ENCODE measurements at regions not wholly inside any gene's neighbourhood (a gene's known extent, or its start where the extent isn't known, plus 50 kb on each side); places are given as distances from the start of the nearest gene placed in this dataset.

DNA sequence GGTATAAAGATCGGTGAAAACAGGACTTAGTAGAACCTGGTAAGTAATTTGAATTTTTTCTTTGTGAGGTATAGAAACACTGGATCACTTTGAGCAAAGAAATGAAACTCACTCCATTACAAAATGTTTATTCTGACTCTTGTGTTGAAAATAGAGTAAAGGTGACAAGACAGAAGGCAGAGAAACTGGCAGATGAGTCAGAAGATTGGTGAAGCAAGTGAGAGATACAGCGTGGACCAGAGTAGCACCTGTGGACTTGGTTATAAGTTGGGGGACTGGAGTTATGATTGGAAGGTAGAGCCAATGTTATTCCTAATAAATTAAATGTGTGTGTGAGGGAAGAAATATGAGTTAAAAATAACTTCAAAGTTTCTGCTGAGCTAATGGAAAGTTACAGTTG is 620.9 kb downstream of the ZWINT start:
- no peak for TF ChIP-seq EP300 (IDR thresholded peaks at IDR 0.05)
- TF ChIP-seq POLR2A (IDR thresholded peaks at IDR 0.05) = no peak
- TF ChIP-seq, protein P1, sequence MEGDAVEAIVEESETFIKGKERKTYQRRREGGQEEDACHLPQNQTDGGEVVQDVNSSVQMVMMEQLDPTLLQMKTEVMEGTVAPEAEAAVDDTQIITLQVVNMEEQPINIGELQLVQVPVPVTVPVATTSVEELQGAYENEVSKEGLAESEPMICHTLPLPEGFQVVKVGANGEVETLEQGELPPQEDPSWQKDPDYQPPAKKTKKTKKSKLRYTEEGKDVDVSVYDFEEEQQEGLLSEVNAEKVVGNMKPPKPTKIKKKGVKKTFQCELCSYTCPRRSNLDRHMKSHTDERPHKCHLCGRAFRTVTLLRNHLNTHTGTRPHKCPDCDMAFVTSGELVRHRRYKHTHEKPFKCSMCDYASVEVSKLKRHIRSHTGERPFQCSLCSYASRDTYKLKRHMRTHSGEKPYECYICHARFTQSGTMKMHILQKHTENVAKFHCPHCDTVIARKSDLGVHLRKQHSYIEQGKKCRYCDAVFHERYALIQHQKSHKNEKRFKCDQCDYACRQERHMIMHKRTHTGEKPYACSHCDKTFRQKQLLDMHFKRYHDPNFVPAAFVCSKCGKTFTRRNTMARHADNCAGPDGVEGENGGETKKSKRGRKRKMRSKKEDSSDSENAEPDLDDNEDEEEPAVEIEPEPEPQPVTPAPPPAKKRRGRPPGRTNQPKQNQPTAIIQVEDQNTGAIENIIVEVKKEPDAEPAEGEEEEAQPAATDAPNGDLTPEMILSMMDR (IDR thresholded peaks at IDR 0.05) = no peak
- no peaks in the 10 kb centered on the region for H3K9me3 ChIP-seq
- no peaks in the 10 kb centered on the region for H3K27me3 ChIP-seq
- 76 to 80% (median 76%) methylated on average over 2 of the region's 2 CpGs for WGBS, 3 donors
- H3K4me1 ChIP-seq (ENCODE audit: insufficient read depth) = no peaks in the 10 kb centered on the region
- DNase-seq = no peak
- no peak overlapping the region for H3K4me3 ChIP-seq
- H3K36me3 ChIP-seq = no peaks in the 10 kb centered on the region
- no peak overlapping the region for H3K27ac ChIP-seq
- intact Hi-C loops (cut with DNase I) = no loop called here

GRCh38 chr10:55734112-55734511 is 626.9 kb downstream of the ZWINT start:
- H3K4me1 ChIP-seq (ENCODE audit: insufficient read depth) = no peaks in the 10 kb centered on the region
- no peak overlapping the region for H3K4me3 ChIP-seq
- intact Hi-C loops (cut with DNase I) = no loop called here
- H3K27ac ChIP-seq = no peak overlapping the region
- H3K9me3 ChIP-seq = no peaks in the 10 kb centered on the region
- DNase-seq = no peak
- H3K36me3 ChIP-seq = no peaks in the 10 kb centered on the region
- 47 to 48% (median 47%) methylated on average over 2 of the region's 2 CpGs for WGBS, 3 donors
- TF ChIP-seq, protein P1 (IDR thresholded peaks at IDR 0.05) = no peak
- TF ChIP-seq EP300 (IDR thresholded peaks at IDR 0.05) (no peak), POLR2A (IDR thresholded peaks at IDR 0.05) (no peak)
- H3K27me3 ChIP-seq = peaks cover 3% of the 10 kb centered on the region

DNA sequence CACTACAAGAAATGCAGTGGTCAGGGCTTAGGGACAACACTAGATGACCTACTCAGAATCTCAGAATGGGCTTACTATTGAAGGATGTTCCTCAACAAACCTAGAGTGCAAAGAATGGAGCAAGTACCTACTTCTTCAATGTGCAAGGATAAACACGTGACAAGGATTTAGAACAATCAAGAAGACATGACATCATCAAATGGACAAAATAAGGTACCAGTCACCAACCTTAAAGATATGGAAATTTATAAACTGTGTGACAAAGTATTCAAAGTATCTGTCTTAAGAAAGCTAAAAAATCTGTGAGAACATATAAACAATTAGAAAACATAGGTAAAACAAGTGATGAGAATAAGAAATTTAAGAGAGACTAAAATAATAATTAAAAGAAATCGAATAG is 656.1 kb downstream of the ZWINT start:
- intact Hi-C loops (cut with DNase I) = no loop called here
- TF ChIP-seq, protein P1 (IDR thresholded peaks at IDR 0.05) = no peak
- no peak for TF ChIP-seq POLR2A (IDR thresholded peaks at IDR 0.05)
- TF ChIP-seq EP300 (IDR thresholded peaks at IDR 0.05) = no peak
- Histone ChIP-seq H3K9me3 (no peaks in the 10 kb centered on the region), H3K4me1 (ENCODE audit: insufficient read depth) (no peaks in the 10 kb centered on the region), H3K27ac (no peak overlapping the region), H3K4me3 (no peak overlapping the region), H3K27me3 (no peaks in the 10 kb centered on the region), H3K36me3 (no peaks in the 10 kb centered on the region)
- WGBS, 3 donors = 83 to 93% (median 85%) methylated on average over 2 of the region's 2 CpGs
- no peak for DNase-seq

- intact Hi-C loops (cut with DNase I) = no loop called here
- no peak for DNase-seq
- Histone ChIP-seq H3K4me3 (no peak overlapping the region), H3K9me3 (no peaks in the 10 kb centered on the region), H3K36me3 (no peaks in the 10 kb centered on the region), H3K4me1 (ENCODE audit: insufficient read depth) (no peaks in the 10 kb centered on the region), H3K27ac (no peak overlapping the region), H3K27me3 (no peaks in the 10 kb centered on the region)
- 67 to 81% (median 68%) methylated on average over 2 of the region's 2 CpGs for WGBS, 3 donors
- TF ChIP-seq, protein P1 (IDR thresholded peaks at IDR 0.05) = no peak
- no peak for TF ChIP-seq POLR2A (IDR thresholded peaks at IDR 0.05)
These were observed 692.6 kb downstream of the ZWINT start for GRCh38 chr10:55668326-55668922.

Measured in ovary (tissue), 7 donors.